Left renal cortex interstitium (tissue), 4 donors: ENCODE measurements at regions not wholly inside any gene's neighbourhood (a gene's known extent, or its start where the extent isn't known, plus 50 kb on each side); places are given as distances from the start of the nearest gene placed in this dataset.

Experiments used
- DNase-seq, 4 donors: peaks; one replicate each; pipeline ENCODE4 v3.0.0-alpha.2; 2013; ENCODE audit warnings: low read depth in 4 of 4, low spot score in 2 of 4, missing footprints in 1 of 4

DNA sequence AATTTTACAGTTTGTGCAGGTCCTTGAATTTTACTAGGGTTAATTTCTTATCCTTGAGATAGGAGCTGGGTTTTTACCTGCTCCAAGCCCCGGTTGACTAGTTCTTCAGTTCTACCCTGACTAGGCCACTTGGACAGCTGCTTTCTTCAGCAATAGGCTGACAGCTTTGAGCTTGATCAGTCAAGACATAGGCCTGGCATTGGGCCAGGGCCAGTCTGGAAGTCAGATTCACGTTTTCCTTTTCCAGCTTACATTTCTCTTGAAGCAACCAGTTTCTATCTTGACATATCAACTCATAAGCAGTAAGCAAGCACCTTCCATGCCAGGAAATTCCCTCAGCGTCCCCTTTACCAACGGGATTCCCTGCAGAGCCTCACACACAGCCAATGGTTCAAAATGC, 63.7 kb upstream of the AJAP1 start:
- no peak for DNase-seq

- DNase-seq = no peak
Observed at GRCh38 chr1:4591926-4592325, 62.5 kb upstream of the AJAP1 start.

- no peak for DNase-seq
Observed at GRCh38 chr1:4593106-4593505, 61.3 kb upstream of the AJAP1 start.

- no peak for DNase-seq
Observed at GRCh38 chr1:4594286-4594991, 60.0 kb upstream of the AJAP1 start.

DNA sequence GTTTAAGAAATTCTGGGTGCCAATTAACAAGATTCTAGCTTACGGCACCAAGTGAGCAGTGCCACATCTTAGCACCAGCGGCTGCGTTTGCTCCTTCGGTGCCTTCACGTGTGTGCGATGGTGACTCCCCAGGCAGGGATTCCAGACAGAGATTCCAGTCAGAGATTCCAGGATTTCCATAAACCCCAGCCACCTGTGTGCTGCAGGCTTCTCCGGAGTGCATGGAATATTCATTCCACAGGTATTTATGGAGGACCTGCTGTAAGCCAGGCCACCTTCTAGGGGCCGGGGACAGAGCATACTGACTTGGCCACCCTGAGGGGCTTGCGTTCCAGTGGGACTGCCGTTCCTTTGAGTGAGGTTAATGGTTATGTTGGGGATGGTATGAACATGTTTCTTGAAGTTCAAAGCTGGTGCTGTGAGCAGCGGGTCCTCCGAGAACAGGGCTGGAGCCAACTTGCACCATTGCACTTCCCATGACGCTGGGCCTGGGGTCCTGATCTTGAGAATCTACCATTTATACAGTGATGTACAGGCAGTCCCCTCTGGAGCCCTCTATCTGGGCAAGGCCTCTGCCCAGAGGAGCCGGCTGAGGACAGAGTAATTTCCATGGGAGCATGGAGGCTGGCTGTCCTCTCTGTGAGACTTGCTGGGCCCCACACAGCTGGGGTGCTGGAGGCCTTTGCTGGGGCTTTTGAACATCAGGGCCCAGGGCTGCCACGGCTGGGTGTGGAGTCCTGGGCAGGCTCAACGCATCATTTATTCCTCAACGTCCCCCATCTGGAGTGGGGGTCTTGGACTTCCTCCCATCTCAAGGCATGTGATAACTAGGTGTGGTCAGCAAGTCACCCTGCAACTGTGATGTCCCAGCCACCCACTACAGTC, 58.8 kb upstream of the AJAP1 start:
- DNase-seq = no peak

GRCh38 chr1:4596486-4596885, 57.9 kb upstream of the AJAP1 start:
- no peak for DNase-seq

DNA sequence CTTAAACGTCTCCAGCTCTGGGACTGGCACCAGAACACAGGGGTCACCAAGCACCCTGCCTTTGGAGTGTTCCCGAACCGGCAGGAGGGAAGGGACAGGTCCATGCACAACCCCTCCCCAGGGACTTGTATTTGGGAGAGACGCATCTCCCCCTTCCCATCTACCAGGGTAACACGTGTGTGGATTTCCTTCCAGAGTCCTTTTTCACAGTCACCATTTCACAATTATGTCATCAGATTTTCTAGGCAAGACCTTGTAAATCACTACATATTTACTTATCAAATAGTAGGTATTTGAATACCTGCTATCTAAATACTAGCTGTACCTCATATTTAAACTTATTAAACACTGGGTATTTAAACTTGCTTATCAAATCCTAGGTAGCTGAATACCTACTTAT, 57.4 kb upstream of the AJAP1 start:
- no peak for DNase-seq

DNA sequence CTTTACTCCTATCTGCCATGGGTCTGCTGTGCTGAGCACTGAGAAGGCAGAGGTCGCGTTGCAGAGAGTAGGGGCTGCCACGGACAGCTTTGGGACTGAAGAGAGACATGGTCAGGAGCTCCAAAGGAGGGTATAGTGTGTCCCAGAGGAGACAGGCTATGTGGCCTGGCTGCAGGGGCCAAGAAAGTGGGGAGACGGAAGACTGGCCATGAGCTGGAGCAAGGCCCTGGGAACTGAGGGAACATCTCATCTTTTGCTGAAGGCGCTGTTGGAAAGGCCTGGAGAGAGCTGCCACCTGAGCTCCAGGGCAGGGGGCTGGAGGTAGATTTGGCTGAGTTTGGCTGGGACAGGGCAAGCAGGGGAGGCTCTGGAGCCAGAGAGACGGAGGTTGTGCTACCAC, 55.8 kb upstream of the AJAP1 start:
- DNase-seq = no peak

- no peak for DNase-seq
Observed at GRCh38 chr1:4599521-4599920, 54.9 kb upstream of the AJAP1 start.

GRCh38 chr1:4599951-4600481, 54.4 kb upstream of the AJAP1 start:
- no peak for DNase-seq

DNA sequence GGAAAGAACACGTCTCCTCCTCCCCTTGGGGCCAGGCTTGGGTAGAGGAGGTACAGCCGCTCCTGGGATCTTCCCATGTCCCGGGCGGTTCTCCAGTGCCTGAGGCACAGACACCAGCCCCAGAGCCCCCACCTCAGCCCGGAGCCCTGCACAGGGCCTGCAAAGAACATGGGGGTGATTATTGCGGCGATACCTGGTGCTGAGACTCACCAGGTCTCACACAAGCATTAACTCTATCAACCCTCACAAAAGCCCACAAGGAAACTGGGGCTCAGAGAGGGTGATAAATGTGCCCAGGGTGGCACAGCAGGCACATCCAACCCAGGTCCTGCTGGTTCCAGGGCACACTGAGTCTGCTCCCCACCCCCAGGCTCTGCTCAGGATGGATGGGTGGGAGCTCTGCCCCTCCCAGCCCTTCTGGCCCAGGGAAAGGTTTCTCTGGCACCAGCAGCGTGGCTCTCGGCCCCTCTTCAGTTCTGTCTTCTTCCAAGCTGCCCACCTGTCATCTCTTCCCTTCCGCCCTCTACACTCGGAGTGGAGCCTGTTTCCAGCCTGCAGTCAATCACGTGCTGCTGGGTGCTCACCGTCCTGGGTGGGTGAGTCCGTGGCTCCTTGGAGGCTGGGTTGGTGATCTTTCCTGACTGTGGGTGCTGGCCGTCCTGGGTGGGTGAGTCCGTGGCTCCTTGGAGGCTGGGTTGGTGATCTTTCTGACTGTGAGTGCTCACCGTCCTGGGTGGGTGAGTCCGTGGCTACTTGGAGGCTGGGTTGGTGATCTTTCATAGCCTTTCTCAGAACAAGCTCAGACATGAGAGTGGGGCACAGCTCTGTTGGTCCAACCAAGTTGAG, 53.6 kb upstream of the AJAP1 start:
- no peak for DNase-seq

- DNase-seq = no peak
Observed at GRCh38 chr1:4601941-4602340, 52.5 kb upstream of the AJAP1 start.

- DNase-seq = no peak
Observed at GRCh38 chr1:4602462-4603294, 51.7 kb upstream of the AJAP1 start.

DNA sequence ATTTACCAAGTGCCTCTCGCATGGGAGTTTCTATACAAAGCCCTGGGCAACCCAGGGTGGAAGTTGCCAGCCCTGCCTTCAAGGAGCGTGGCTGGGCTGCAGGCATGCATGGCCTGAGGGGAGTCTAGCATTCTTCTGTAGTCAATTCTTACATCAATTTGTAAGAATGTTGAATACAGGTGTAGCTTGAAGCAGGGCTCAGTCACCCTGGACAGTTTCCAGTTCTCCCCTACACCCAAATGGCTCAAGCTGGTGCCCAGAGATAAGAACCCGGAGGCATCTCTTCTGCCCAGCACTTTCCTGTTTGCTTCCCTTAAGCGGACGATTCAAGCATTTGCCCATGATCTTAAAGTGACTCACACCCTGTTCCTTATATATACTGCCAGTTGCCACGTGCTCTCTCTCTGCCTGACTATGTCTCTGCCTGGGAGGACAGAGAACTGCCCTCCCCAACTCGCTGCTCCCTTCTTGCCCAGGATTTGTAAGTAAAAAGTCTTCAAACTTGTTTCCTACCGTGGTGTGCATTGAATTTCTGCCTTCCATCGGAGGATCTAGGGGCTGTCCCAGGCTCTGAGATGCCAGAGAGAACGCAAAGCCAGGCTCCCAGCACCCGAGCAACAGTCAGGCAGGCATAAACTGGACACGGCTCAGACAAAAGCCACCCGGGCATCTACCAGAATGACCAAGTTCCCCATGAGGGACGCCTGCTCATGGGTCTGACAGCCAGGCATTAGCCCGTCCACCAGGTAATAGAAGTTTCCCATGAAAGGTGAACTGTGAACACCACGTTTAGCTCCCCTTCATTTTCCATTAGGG, 50.9 kb upstream of the AJAP1 start:
- no peak for DNase-seq
